ENCODE measurements at regions not wholly inside any gene's neighbourhood (a gene's known extent, or its start where the extent isn't known, plus 50 kb on each side); places are given as distances from the start of the nearest gene placed in this dataset.

- TF ChIP-seq CTCF (IDR thresholded peaks at IDR 0.05; ENCODE audit: low read depth, low read length, poor library complexity, severe bottlenecking) (no peak), EZH2phosphoT487 (IDR thresholded peaks at IDR 0.05; ENCODE audit: borderline replicate concordance, low read length) (no peak)
Measured at GRCh38 chr7:156166692-156167416, 354.6 kb upstream of the SHH start.

Data from DOHH2 (cell line).